ENCODE measurements at regions not wholly inside any gene's neighbourhood (a gene's known extent, or its start where the extent isn't known, plus 50 kb on each side); places are given as distances from the start of the nearest gene placed in this dataset.
"Not testable (repeated sequence)": the region's sequence is repeated elsewhere in the genome, so short reads cannot be mapped to it uniquely, and the experiment has no call there.

- TF ChIP-seq CTCF (IDR thresholded peaks at IDR 0.05; ENCODE audit: control insufficient read depth, extremely low read depth, insufficient read depth): no peak
These were observed 160.8 kb downstream of the CCER1 start for GRCh38 chr12:90794212-90794611.

GRCh38 chr12:90792718-90793117, 162.3 kb downstream of the CCER1 start:
- DNase-seq (ENCODE audit: low read depth); H3K4me3 ChIP-seq (ENCODE audit: low read depth, low read length): not testable (repeated sequence)

More at GRCh38 chr12:90794212-90794611, 160.8 kb downstream of the CCER1 start:
- DNase-seq (ENCODE audit: low read depth): no peak
- H3K4me3 ChIP-seq (ENCODE audit: low read depth, low read length): no peak overlapping the region

GRCh38 chr12:90791445-90791844, 163.5 kb downstream of the CCER1 start:
- H3K4me3 ChIP-seq (ENCODE audit: low read depth, low read length): no peak overlapping the region
- TF ChIP-seq CTCF (IDR thresholded peaks at IDR 0.05; ENCODE audit: control insufficient read depth, extremely low read depth, insufficient read depth): no peak
- DNase-seq (ENCODE audit: low read depth): no peak

GRCh38 chr12:90790747-90791146, 164.2 kb downstream of the CCER1 start:
- no peak overlapping the region for H3K4me3 ChIP-seq (ENCODE audit: low read depth, low read length)
- no peak for DNase-seq (ENCODE audit: low read depth)
- no peak for TF ChIP-seq CTCF (IDR thresholded peaks at IDR 0.05; ENCODE audit: control insufficient read depth, extremely low read depth, insufficient read depth)

- H3K4me3 ChIP-seq (ENCODE audit: low read depth, low read length): no peak overlapping the region
- no peak for DNase-seq (ENCODE audit: low read depth)
- no peak for TF ChIP-seq CTCF (IDR thresholded peaks at IDR 0.05; ENCODE audit: control insufficient read depth, extremely low read depth, insufficient read depth)
These were observed 181.5 kb downstream of the CCER1 start for GRCh38 chr12:90773491-90773890.

GRCh38 chr12:90770861-90771260, 184.1 kb downstream of the CCER1 start:
- no peak overlapping the region for H3K4me3 ChIP-seq (ENCODE audit: low read depth, low read length)
- DNase-seq (ENCODE audit: low read depth): no peak
- TF ChIP-seq CTCF (IDR thresholded peaks at IDR 0.05; ENCODE audit: control insufficient read depth, extremely low read depth, insufficient read depth): no peak

GRCh38 chr12:90757957-90758356, 197.0 kb downstream of the CCER1 start:
- H3K4me3 ChIP-seq (ENCODE audit: low read depth, low read length): no peak overlapping the region
- DNase-seq (ENCODE audit: low read depth): no peak
- no peak for TF ChIP-seq CTCF (IDR thresholded peaks at IDR 0.05; ENCODE audit: control insufficient read depth, extremely low read depth, insufficient read depth)

All from LNCaP clone FGC (cell line).